SW480 (cell line): ENCODE measurements at regions not wholly inside any gene's neighbourhood (a gene's known extent, or its start where the extent isn't known, plus 50 kb on each side); places are given as distances from the start of the nearest gene placed in this dataset.

ENCODE experiments used
- DNase-seq: peaks from one replicate; pipeline ENCODE4 v3.0.0-alpha.2; 2016; ENCODE audit warnings: low spot score

- DNase-seq, result no peak
Observed at GRCh38 chr11:45724153-45724552, 58.7 kb upstream of the CHST1 start.

- DNase-seq, result no peak
Observed at GRCh38 chr11:45723397-45723796, 58.0 kb upstream of the CHST1 start.

DNA sequence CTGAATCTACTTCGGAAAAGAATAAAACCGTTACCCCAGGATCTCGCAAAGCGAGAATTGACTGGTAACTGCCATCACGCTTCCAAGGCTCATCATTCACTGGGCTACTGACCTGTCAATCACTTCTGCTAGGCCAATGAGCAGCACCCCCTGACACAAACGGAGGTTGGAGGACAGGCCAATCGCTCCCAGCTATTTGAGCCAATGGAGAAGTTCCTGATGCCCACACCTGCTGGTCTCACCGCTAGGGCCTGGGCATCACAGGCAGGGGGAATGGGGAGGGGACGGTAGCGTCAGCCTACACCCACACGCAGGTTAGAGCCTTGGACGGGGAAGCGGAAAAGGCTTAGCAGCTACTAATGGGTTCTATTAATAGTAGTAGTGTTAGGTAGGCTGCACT is 56.7 kb upstream of the CHST1 start:
- no peak for DNase-seq

GRCh38 chr11:45717526-45717925 is 52.1 kb upstream of the CHST1 start:
- DNase-seq, result no peak

- DNase-seq, result no peak
Observed at GRCh38 chr11:45715418-45715817, 50.0 kb upstream of the CHST1 start.
